Spleen (tissue), 7 donors: ENCODE measurements at regions not wholly inside any gene's neighbourhood (a gene's known extent, or its start where the extent isn't known, plus 50 kb on each side); places are given as distances from the start of the nearest gene placed in this dataset.

Source experiments
- CTCF ChIP-seq, 11 experiments: fragments of 200-600 bp in 7 of 11; fragments of 450-650 bp in 4 of 11; sonication (generic) in 4 of 11; IDR thresholded peaks in 8 of 11; conservative IDR thresholded peaks in 3 of 11; 1 replicate in 7 of 11; 2 replicates in 4 of 11; pipeline versions ENCODE4 v1.4.0 to v1.8.0; 2016 to 2021; ENCODE audit warnings: antibody characterized with exemption in 11 of 11, inconsistent platforms in 4 of 11, mild to moderate bottlenecking in 1 of 11
- POLR2A ChIP-seq, 3 donors: fragments of 450-650 bp; IDR thresholded peaks; one replicate each; pipeline ENCODE4 v1.5.1; 2017; ENCODE audit warnings: antibody characterized with exemption in 3 of 3, mild to moderate bottlenecking in 1 of 3
- donor health status: DM: no; HTN: no; CAD: no; lungs with moderate emphysema.
- donor health status: DM: no; HTN: no; CAD: no.
- donor health status: DM: no; HTN: no; CAD: no.

GRCh38 chr17:36672403-36672918 is 71.1 kb downstream of the MRM1 start:
- TF ChIP-seq CTCF (IDR thresholded peaks at IDR 0.05 in 8 of 11, conservative IDR thresholded peaks at IDR 0.05 in 3 of 11): no peak
- TF ChIP-seq POLR2A (IDR thresholded peaks at IDR 0.05): no peak
